HepG2 (cell line): ENCODE measurements at regions not wholly inside any gene's neighbourhood (a gene's known extent, or its start where the extent isn't known, plus 50 kb on each side); places are given as distances from the start of the nearest gene placed in this dataset.

Experiments
- CREB3 ChIP-seq: sonication (generic); formaldehyde crosslinking; IDR thresholded peaks from 2 replicates; pipeline ENCODE4 v1.5.0; 2020; ENCODE audit warnings: missing genetic modification reagents
- EZH2 ChIP-seq: conservative IDR thresholded peaks from 2 replicates; pipeline ENCODE4 v1.6.1; 2012; ENCODE audit warnings: mild to moderate bottlenecking, low read depth, low read length, moderate library complexity
- SALL2 ChIP-seq: sonication (generic); formaldehyde crosslinking; IDR thresholded peaks from 2 replicates; pipeline ENCODE4 v1.8.1; 2023; ENCODE audit warnings: mild to moderate bottlenecking, missing genetic modification reagents, inconsistent platforms
- SP1 ChIP-seq, 2 experiments: fragments of 450-650 bp in 1 of 2; sonication (generic) in 1 of 2; formaldehyde crosslinking in 1 of 2; IDR thresholded peaks; 2 replicates each; pipeline versions ENCODE4 v1.4.0 to v1.6.1; 2016 to 2020; ENCODE audit warnings: missing genetic modification reagents in 1 of 2
- ZNF136 ChIP-seq: sonication (generic); formaldehyde crosslinking; IDR thresholded peaks from 2 replicates; pipeline ENCODE4 v1.8.1; 2022; ENCODE audit warnings: low read depth, mild to moderate bottlenecking, moderate library complexity, missing genetic modification reagents
- ZNF503 ChIP-seq: sonication (generic); formaldehyde crosslinking; IDR thresholded peaks from 2 replicates; pipeline ENCODE4 v1.4.0; 2020; ENCODE audit warnings: missing genetic modification reagents

GRCh38 chr5:39970117-39970798 lies 545.5 kb upstream of the DAB2 start:
- TF ChIP-seq CREB3 (CRISPR knock-in tag), result no peak
- TF ChIP-seq EZH2, result no peak
- no peak for TF ChIP-seq ZNF136 (CRISPR knock-in tag)
- TF ChIP-seq SALL2 (CRISPR knock-in tag), result no peak
- TF ChIP-seq SP1 (IDR thresholded peaks at IDR 0.05), result no peak
- no peak for TF ChIP-seq SP1 (CRISPR knock-in tag; IDR thresholded peaks at IDR 0.05)
- TF ChIP-seq ZNF503, result no peak
